Ascending aorta (tissue), 2 donors: ENCODE measurements at regions not wholly inside any gene's neighbourhood (a gene's known extent, or its start where the extent isn't known, plus 50 kb on each side); places are given as distances from the start of the nearest gene placed in this dataset.

Experiments
- DNase-seq, 2 donors: peaks; one replicate each; pipeline ENCODE4 v3.0.0-alpha.2; 2019; ENCODE audit warnings: low spot score in 2 of 2
- H3K27ac ChIP-seq, 2 donors: fragments of 200-600 bp; sonication (generic); one replicate each; pipeline ENCODE4 v1.5.1; 2016 to 2017; ENCODE audit warnings: mild to moderate bottlenecking in 1 of 2
- H3K27me3 ChIP-seq: fragments of 200-600 bp; sonication (generic); one replicate; pipeline ENCODE4 v1.5.1; 2017
- H3K36me3 ChIP-seq, 2 donors: fragments of 200-600 bp; sonication (generic); one replicate each; pipeline ENCODE4 v1.5.1; 2016
- H3K4me1 ChIP-seq, 2 donors: fragments of 200-600 bp; sonication (generic); one replicate each; pipeline ENCODE4 v1.5.1; 2016 to 2017; ENCODE audit warnings: mild to moderate bottlenecking in 1 of 2
- H3K4me3 ChIP-seq, 2 donors: fragments of 200-600 bp; sonication (generic); one replicate each; pipeline ENCODE4 v1.5.1; 2016 to 2017; ENCODE audit warnings: mild to moderate bottlenecking in 1 of 2
- H3K9me3 ChIP-seq, 2 donors: fragments of 200-600 bp; sonication (generic); one replicate each; pipeline ENCODE4 v1.5.1; 2016
- intact Hi-C: fragments of 100-400 bp; cut with DNase I; formaldehyde crosslinking; loops from one replicate; pipeline ENCODE4 v1.15.1; 2023
- TF ChIP-seq, protein P1 (sequence below), 3 experiments: fragments of 200-600 bp in 2 of 3; fragments of 450-650 bp in 1 of 3; sonication (generic) in 2 of 3; IDR thresholded peaks; one replicate each; pipeline ENCODE4 v1.5.1; 2016 to 2019; ENCODE audit warnings: antibody characterized with exemption in 3 of 3, mild to moderate bottlenecking in 1 of 3, moderate library complexity in 1 of 3

- no peaks in the 10 kb centered on the region for H3K9me3 ChIP-seq
- no peaks in the 10 kb centered on the region for H3K36me3 ChIP-seq
- H3K4me1 ChIP-seq: no peaks in the 10 kb centered on the region
- DNase-seq: no peak
- TF ChIP-seq, protein P1, sequence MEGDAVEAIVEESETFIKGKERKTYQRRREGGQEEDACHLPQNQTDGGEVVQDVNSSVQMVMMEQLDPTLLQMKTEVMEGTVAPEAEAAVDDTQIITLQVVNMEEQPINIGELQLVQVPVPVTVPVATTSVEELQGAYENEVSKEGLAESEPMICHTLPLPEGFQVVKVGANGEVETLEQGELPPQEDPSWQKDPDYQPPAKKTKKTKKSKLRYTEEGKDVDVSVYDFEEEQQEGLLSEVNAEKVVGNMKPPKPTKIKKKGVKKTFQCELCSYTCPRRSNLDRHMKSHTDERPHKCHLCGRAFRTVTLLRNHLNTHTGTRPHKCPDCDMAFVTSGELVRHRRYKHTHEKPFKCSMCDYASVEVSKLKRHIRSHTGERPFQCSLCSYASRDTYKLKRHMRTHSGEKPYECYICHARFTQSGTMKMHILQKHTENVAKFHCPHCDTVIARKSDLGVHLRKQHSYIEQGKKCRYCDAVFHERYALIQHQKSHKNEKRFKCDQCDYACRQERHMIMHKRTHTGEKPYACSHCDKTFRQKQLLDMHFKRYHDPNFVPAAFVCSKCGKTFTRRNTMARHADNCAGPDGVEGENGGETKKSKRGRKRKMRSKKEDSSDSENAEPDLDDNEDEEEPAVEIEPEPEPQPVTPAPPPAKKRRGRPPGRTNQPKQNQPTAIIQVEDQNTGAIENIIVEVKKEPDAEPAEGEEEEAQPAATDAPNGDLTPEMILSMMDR (IDR thresholded peaks at IDR 0.05): no peak
- no peak overlapping the region for H3K27ac ChIP-seq
- intact Hi-C loops: no loop called here
- H3K4me3 ChIP-seq: no peak overlapping the region
- H3K27me3 ChIP-seq: no peaks in the 10 kb centered on the region
Observed at GRCh38 chrX:39661116-39661907, 436.4 kb downstream of the BCOR start.

- Histone ChIP-seq H3K36me3 (no peaks in the 10 kb centered on the region), H3K4me3 (no peak overlapping the region), H3K27ac (no peak overlapping the region), H3K9me3 (no peaks in the 10 kb centered on the region), H3K27me3 (no peaks in the 10 kb centered on the region), H3K4me1 (no peaks in the 10 kb centered on the region)
- no peak for DNase-seq
- TF ChIP-seq, protein P1 (IDR thresholded peaks at IDR 0.05): no peak
- intact Hi-C loops: no loop called here
Observed at GRCh38 chrX:39665830-39666518, 431.8 kb downstream of the BCOR start.

DNA sequence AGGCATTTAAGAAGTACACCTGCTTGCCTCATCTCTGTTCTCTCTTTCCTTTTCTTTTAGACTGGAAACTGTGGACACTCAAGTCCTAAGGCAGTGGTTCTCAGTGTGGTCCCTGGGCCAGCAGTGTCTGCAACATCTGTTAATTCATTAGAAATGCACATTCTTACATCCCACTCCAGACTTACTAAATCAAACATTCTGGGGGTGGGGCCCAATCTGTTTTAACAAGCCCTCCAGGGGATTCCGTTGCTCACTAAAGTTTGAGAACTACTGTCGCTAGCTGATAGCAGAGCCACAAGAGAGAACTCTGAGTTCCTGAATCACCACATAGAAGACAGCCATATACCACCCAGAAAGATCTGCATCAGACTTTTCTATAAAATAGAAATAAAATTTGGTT is 430.6 kb downstream of the BCOR start:
- Histone ChIP-seq H3K9me3 (no peaks in the 10 kb centered on the region), H3K36me3 (no peaks in the 10 kb centered on the region), H3K4me3 (no peak overlapping the region), H3K27ac (no peak overlapping the region), H3K27me3 (no peaks in the 10 kb centered on the region), H3K4me1 (no peaks in the 10 kb centered on the region)
- no peak for DNase-seq
- TF ChIP-seq, protein P1 (IDR thresholded peaks at IDR 0.05): no peak
- intact Hi-C loops: no loop called here

DNA sequence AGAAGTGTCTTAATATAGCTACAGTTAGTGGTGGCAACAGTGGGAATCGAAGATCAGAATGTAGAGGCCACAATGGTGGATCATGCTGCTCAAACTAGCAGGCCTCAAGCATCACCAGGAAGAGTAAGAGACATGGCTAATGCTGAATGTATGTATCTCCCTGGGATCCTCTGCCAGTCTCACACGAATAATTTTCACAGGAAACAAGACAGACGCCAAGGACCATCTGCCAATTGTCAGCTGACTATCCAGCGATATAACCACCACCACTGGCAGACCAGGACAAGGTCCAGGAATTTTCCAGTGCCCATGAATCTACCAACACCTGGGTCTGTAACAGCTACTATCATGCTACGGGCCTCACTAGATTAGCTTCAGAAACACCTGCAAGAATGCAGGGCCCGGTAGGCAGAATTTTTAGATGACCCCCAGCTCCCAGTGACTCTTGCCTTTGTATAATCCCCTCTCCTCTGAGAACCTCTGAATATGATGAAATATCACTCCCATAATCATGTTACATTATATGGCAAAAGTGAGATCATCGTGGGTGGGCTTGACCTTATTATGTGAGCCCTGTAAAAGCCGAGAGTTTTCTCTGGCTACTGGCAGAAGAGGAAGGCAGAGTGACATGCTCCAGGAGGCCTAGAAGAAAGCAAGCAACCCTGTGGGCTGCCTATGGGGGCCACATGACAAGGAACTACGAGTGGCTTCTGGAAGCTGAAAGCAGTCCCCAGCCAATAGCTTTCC is 429.8 kb downstream of the BCOR start:
- H3K27me3 ChIP-seq: no peaks in the 10 kb centered on the region
- H3K27ac ChIP-seq: no peak overlapping the region
- no peaks in the 10 kb centered on the region for H3K36me3 ChIP-seq
- no peaks in the 10 kb centered on the region for H3K9me3 ChIP-seq
- no peaks in the 10 kb centered on the region for H3K4me1 ChIP-seq
- intact Hi-C loops: no loop called here
- H3K4me3 ChIP-seq: no peak overlapping the region
- TF ChIP-seq, protein P1 (IDR thresholded peaks at IDR 0.05): no peak
- DNase-seq: no peak

DNA sequence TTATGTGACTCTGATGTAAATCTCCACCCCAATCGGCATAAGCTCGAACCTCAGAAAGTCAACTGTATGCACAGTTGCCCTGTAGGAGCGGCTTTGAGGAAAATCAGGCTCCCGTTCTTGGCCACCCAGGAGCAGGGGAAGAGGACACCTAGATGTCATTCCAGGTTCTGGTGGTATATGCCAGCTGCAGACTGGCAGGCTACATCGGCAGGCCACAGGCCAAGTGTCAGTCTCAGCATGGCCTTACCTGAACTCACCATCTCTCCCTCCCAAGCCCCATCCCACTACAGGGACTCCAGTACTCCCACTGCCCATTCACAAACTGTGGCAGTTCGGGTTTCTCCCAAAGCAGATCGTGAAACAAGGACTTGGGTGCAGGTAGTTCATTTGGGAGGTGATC is 428.1 kb downstream of the BCOR start:
- Histone ChIP-seq H3K4me3 (no peak overlapping the region), H3K4me1 (no peaks in the 10 kb centered on the region), H3K36me3 (no peaks in the 10 kb centered on the region), H3K27ac (no peak overlapping the region), H3K27me3 (no peaks in the 10 kb centered on the region), H3K9me3 (no peaks in the 10 kb centered on the region)
- intact Hi-C loops: no loop called here
- DNase-seq: no peak
- TF ChIP-seq, protein P1 (IDR thresholded peaks at IDR 0.05): no peak
